GM21528 (cell line): ENCODE measurements at regions not wholly inside any gene's neighbourhood (a gene's known extent, or its start where the extent isn't known, plus 50 kb on each side); places are given as distances from the start of the nearest gene placed in this dataset.
"Not testable (repeated sequence)": the region's sequence is repeated elsewhere in the genome, so short reads cannot be mapped to it uniquely, and the experiment has no call there.

Experiments used
- ATAC-seq: cut with Tn5 transposase; IDR thresholded peaks from one replicate; pipeline ENCODE4 v1.9.1; 2021; ENCODE audit warnings: mild to moderate bottlenecking, moderate library complexity; ENCODE audit not compliant: unreplicated experiment, low FRiP score

DNA sequence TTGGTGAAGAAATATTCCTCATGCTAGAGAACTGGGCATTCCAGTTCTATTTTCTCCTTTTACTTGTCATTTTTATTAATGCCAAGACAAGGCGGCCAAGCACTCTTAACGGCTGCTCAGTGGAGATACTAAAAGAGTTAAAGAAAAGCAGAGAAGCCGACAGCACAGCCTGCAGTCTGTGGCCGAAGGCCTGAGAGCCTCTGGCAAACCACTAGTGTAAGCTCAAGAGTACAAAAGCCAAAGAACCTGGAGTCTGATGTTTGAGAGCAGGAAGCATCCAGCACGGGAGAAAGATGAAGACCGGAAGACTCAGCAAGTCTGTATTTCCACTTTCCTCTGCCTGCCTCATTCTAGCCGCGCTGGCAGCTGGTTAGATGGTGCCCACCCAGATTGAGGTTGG is 167.1 kb upstream of the FUT9 start:
- ATAC-seq, result no peak

DNA sequence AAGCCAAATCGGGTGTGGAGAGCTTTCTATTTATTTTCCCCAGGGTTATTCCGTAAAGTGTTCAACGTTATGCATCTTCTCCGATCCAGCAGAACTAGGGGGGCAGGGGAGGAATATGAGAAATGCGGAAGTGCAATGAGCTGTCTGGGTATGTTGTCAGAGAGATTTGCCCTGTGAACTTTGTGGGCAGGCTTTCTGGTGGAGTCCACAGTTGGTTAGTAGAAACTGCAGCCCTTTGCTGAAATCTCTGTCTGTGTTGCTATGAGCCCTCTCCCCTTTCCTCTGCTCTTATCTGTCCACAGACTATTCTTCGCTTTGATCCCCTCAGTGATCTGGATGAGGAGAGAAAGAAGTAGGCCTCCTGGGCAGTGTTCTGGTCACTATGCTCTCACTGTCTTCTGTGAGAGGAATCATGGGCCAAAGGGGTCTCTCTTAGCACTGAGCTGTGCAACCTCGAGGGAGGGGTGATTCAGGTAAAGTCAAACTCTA is 158.9 kb upstream of the FUT9 start:
- no peak for ATAC-seq

DNA sequence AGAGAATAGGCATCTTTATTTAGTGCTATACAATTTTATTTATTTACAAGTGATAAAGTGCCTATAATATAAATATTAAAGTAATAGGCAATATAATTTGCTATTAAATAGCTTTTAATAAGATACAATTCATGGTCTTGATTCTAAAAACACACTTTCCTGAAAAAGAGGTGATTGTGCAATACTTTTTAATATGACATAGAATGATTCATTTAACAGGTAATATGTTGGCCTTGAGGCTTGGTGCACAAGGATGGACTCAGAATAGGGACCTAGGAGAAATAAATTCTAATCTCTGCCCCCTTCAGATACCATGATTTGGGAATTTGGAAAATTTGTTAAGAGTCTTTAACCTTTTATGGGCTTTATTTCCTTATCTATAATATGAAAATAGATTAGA is 149.9 kb upstream of the FUT9 start:
- no peak for ATAC-seq

GRCh38 chr6:95866732-95867131 is 149.0 kb upstream of the FUT9 start:
- no peak for ATAC-seq

- ATAC-seq, result no peak
Observed at GRCh38 chr6:95867205-95867604, 148.6 kb upstream of the FUT9 start.

GRCh38 chr6:95877480-95877879 is 138.3 kb upstream of the FUT9 start:
- no peak for ATAC-seq

DNA sequence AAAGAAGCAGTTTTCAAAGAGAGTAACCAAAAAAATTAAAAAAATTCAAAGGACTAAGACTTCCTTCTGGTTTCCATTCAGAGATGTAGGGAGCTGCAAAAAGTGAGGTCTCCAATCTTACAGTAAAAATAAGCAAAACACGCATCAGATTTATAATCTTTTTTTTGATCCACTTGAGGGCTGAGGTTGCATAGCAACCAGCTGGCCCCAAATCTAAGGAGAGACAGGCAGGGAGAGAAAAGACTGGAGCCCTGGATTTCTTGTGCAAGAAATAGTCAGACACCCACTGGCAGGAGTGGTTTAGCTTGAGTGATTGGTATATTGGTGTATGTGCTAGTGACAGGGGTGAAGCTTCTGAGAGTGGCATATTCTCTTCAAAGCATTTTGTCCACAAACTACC is 135.9 kb upstream of the FUT9 start:
- ATAC-seq, result no peak

DNA sequence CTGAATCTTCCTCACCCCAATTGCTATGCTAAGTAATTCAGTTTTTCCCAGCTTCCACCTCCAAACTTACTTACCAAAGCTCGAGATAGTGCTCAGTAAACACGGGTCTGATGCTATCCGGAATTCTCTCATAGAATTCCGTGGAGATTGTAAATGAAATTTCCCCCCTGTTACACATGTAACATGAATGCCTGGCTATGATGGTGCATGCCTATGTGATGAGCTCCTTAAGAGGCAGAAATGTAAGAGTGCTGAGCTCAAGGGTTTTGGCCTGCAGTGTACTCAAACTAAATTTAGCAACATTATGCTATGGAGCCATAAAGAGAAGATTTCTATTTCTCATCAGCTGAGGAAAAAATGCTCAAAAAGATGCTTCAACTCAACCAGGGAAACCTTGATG is 133.4 kb upstream of the FUT9 start:
- ATAC-seq, result no peak

DNA sequence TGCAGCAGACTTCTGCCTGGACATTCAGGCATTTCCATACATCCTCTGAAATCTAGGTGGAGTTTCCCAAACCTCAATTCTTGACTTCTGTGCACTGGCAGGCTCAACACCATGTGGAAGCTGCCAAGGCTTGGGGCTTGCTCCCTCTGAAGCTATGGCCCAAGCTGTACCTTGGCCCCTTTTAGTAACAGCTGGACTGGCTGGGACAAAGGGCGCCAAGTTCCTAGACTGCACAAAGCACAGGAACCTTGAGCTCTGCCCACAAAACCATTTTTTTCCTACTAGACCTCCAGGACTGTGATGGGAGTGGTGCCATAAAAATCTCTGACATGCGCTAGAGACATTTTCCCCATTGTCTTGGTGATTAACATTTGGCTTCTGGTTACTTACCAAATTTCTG is 127.1 kb upstream of the FUT9 start:
- not testable (repeated sequence) for ATAC-seq

DNA sequence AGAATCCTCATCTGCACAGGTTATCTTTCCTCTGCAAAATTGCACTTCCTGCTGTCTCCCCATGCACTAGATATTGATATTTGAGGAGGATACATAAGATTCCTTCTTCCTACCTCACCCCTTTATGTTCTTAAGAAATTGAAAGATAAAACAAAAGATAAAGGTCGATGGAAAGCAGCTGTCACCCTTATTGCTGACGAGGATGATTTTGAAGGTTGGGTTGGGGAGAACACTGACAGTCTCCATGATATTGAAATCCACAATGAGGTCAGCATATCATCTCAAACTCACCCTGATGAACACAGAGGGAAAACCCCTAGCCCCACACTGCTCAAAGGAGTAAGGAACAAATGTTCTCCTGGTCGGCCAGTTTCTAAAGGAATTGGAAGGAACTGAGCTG is 110.6 kb upstream of the FUT9 start:
- no peak for ATAC-seq

DNA sequence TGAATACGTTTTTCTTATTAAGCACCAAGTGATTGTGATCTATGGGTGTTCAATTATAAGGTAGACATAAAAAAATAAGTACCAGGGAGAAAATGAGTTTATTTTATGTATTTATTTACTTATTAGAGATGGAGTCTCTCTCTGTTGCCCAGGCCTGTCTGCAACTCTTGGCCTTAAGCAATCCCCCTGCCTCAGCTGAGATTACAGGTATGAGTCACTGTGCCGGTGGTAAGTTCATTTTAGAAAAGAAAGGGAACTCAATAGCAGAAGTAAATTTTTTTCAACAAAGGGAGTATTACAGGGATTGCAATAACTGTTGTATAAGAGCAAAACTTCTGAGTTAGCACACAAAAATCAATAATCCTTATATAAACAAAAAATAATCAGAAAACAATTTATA is 98.7 kb upstream of the FUT9 start:
- no peak for ATAC-seq

GRCh38 chr6:95923518-95923917 is 92.3 kb upstream of the FUT9 start:
- no peak for ATAC-seq

DNA sequence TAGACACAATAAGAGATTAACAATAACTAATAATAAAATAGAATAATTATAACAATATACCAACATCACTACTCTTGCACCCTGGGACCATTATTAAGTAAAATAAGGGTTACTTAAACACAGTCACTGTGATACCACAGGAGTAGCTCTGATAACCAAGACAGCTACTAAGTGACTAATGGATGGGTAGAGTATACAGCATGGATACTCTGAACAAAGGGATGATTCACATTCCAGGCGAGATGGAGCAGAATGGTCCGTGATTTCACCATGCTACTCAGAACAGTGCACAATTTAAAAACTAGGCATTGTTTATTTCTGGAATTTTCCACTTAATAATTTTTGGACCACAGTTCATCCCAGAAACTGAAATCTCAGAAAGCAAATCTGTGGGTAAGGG is 80.0 kb upstream of the FUT9 start:
- ATAC-seq, result no peak

- no peak for ATAC-seq
Observed at GRCh38 chr6:95946906-95947305, 68.9 kb upstream of the FUT9 start.

GRCh38 chr6:95948324-95948723 is 67.5 kb upstream of the FUT9 start:
- no peak for ATAC-seq

GRCh38 chr6:95949985-95950384 is 65.8 kb upstream of the FUT9 start:
- no peak for ATAC-seq

DNA sequence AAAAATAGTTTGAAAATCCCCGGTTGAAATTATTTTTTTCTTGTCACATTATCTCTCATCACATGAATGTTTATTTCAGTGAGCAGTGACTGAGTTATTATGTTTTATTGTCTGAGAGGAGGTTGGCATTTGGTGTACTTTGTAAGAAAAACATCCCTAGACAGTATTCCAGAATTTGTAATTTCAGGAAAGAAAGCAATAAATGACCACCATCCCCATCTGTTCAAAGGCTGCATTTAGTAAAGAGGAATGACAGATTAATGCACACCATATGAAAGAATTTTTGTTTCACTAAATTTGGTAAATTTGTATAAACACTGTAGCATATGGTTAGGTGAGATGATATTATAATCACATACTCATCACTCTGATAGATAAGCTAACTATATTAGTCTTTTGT is 57.1 kb upstream of the FUT9 start:
- no peak for ATAC-seq

- no peak for ATAC-seq
Observed at GRCh38 chr6:95959261-95959660, 56.5 kb upstream of the FUT9 start.
